Natural killer cell (primary cell): ENCODE measurements at regions not wholly inside any gene's neighbourhood (a gene's known extent, or its start where the extent isn't known, plus 50 kb on each side); places are given as distances from the start of the nearest gene placed in this dataset.

Source experiments
- ATAC-seq, 3 donors: fragments of 150-1000 bp in 2 of 3; fragments of 200-7000 bp in 1 of 3; cut with Tn5 transposase; 1 replicate in 1 of 3; 2 replicates in 2 of 3; pipeline ENCODE4 v1.10.0; 2021; ENCODE audit warnings: mild to moderate bottlenecking in 2 of 3, moderate library complexity in 2 of 3
- DNase-seq, 2 donors: peaks; one replicate each; pipeline versions ENCODE4 v3.0.0 to v3.0.0-alpha.2; 2013 to 2021; ENCODE audit warnings: mixed read lengths in 1 of 2
- H3K27ac ChIP-seq: one replicate; pipeline ENCODE4 v1.5.1; 2013; ENCODE audit warnings: mild to moderate bottlenecking, low read length
- H3K27me3 ChIP-seq: one replicate; pipeline ENCODE4 v1.6.1; 2013; ENCODE audit warnings: low read length; ENCODE audit not compliant: control insufficient read depth, insufficient read depth
- H3K36me3 ChIP-seq: one replicate; pipeline ENCODE4 v1.6.1; 2013; ENCODE audit warnings: low read length; ENCODE audit not compliant: control insufficient read depth, insufficient read depth
- H3K4me1 ChIP-seq: one replicate; pipeline ENCODE4 v1.6.1; 2013; ENCODE audit warnings: low read length; ENCODE audit not compliant: control insufficient read depth, insufficient read depth
- H3K4me3 ChIP-seq: one replicate; pipeline ENCODE4 v1.5.1; 2013; ENCODE audit warnings: low read length
- H3K9me3 ChIP-seq: one replicate; pipeline ENCODE4 v1.6.1; 2013; ENCODE audit warnings: low read length; ENCODE audit not compliant: control insufficient read depth, insufficient read depth
- H3K27ac Mint-ChIP-seq, 2 donors: one replicate each; pipeline ENCODE4 v1.8.0; 2022; ENCODE audit warnings: mild to moderate bottlenecking in 2 of 2, mixed read lengths in 2 of 2, moderate library complexity in 1 of 2
- H3K27me3 Mint-ChIP-seq, 2 donors: one replicate each; pipeline ENCODE4 v1.8.0; 2022; ENCODE audit warnings: low read depth in 2 of 2, mixed read lengths in 2 of 2
- H3K36me3 Mint-ChIP-seq: one replicate; pipeline ENCODE4 v1.8.0; 2022; ENCODE audit warnings: mixed read lengths
- H3K4me1 Mint-ChIP-seq, 2 donors: one replicate each; pipeline ENCODE4 v1.8.0; 2022; ENCODE audit warnings: mixed read lengths in 2 of 2
- H3K4me3 Mint-ChIP-seq: one replicate; pipeline ENCODE4 v1.8.0; 2022; ENCODE audit warnings: mild to moderate bottlenecking, moderate library complexity, mixed read lengths
- H3K9me3 Mint-ChIP-seq, 2 donors: one replicate each; pipeline ENCODE4 v1.8.0; 2022; ENCODE audit warnings: mixed read lengths in 2 of 2
- CTCF ChIP-seq: fragments of 200-600 bp; IDR thresholded peaks from one replicate; pipeline ENCODE4 v1.8.0; 2022; ENCODE audit warnings: antibody characterized with exemption
- WGBS: methylation state at CpG from one replicate; pipeline ENCODE4 v1.1.7; 2013; ENCODE audit warnings: missing lambda C conversion rate; ENCODE audit not compliant: insufficient coverage; 5-methylcytosine and 5-hydroxymethylcytosine counted together
- intact Hi-C: fragments of 100-400 bp; cut with micrococcal nuclease; formaldehyde crosslinking; loops from one replicate; pipeline ENCODE4 v1.14.2; 2022

DNA sequence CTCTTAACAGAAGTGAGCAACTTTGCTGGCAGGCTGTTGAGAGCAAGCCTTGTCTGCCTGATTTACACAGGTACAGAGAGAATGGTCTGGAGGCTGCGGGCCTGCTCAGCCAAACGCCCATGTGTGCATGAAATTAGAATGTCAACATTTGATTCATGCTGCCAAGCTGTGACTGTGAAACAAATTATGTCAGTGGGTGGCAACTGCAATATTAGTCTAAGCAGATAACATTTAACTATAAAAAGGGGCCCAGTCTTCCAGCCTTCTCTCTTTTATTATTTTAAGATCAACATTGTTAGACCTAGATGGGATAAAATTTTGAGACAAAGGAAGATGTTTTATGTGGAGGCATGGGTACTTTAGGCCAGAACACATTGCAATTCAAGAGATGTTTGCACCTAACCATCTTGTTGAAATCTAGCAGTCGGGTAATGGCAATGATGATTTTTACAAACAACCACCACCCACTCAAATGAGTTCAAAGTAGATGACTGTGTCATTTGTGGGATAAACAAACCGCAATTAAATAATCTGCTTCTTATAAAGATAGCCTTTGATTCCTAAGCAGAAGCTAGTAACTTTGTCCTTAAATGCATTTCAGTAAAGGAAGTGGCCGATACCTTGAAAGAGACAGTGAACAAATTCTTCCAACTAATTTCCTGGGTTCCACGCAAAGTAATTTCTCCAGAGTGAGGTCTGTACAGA is 70.2 kb downstream of the FOXB1 start:
- Histone ChIP-seq H3K27ac (no peak overlapping the region), H3K4me1 (no peaks in the 10 kb centered on the region), H3K4me3 (no peak overlapping the region), H3K9me3 (no peaks in the 10 kb centered on the region), H3K27me3 (no peaks in the 10 kb centered on the region), H3K36me3 (no peaks in the 10 kb centered on the region)
- Mint-ChIP-seq H3K27ac (no peak overlapping the region), H3K4me1 (no peaks in the 10 kb centered on the region), H3K27me3 (peaks cover 0 to 10% of the 10 kb centered on the region in 2 donors), H3K4me3 (no peak overlapping the region), H3K9me3 (no peaks in the 10 kb centered on the region), H3K36me3 (no peaks in the 10 kb centered on the region)
- TF ChIP-seq CTCF: no peak
- DNase-seq: peak in 1 of 2 donors; percentile 10
- no peak for ATAC-seq
- intact Hi-C loops: no loop called here
- 53% methylated on average over 4 of the region's 6 CpGs for WGBS

DNA sequence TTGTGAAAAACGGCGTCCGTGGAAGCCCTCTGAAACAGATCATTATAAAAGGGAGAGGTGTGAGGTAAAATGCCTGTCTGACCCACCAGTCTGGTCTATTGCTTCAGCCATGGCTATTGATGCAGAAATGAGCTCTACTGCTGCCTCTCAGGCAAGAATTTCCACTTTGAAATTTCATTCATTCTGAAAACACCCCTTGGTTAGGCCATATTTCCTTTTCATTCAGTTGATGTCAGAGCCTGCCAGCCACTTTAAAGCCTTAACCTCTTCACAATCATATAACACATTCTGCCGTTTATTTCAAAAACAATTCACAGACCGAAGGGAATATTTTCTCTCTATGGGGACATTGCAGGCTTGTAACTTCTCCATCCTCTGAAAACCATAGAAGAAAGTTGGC is 71.9 kb downstream of the FOXB1 start:
- no peaks in the 10 kb centered on the region for H3K36me3 Mint-ChIP-seq
- DNase-seq (no peak), ATAC-seq (no peak)
- no peaks in the 10 kb centered on the region for H3K9me3 Mint-ChIP-seq
- H3K27me3 Mint-ChIP-seq: peaks cover 0 to 10% of the 10 kb centered on the region in 2 donors
- no peak overlapping the region for H3K27ac Mint-ChIP-seq
- WGBS: 85% methylated on average over 5 of the region's 5 CpGs
- TF ChIP-seq CTCF: no peak
- no peak overlapping the region for H3K27ac ChIP-seq
- intact Hi-C loops: no loop called here
- no peak overlapping the region for H3K4me3 ChIP-seq
- H3K4me3 Mint-ChIP-seq: no peak overlapping the region
- no peaks in the 10 kb centered on the region for H3K36me3 ChIP-seq
- H3K4me1 ChIP-seq: no peaks in the 10 kb centered on the region
- H3K9me3 ChIP-seq: no peaks in the 10 kb centered on the region
- no peaks in the 10 kb centered on the region for H3K27me3 ChIP-seq
- H3K4me1 Mint-ChIP-seq: no peaks in the 10 kb centered on the region

GRCh38 chr15:60076582-60077276 is 72.6 kb downstream of the FOXB1 start:
- no peaks in the 10 kb centered on the region for H3K9me3 ChIP-seq
- H3K27ac ChIP-seq: no peak overlapping the region
- DNase-seq: no peak
- no peaks in the 10 kb centered on the region for H3K9me3 Mint-ChIP-seq
- TF ChIP-seq CTCF: no peak
- H3K4me3 ChIP-seq: no peak overlapping the region
- H3K4me3 Mint-ChIP-seq: no peak overlapping the region
- ATAC-seq: no peak
- H3K4me1 ChIP-seq: no peaks in the 10 kb centered on the region
- no peaks in the 10 kb centered on the region for H3K36me3 ChIP-seq
- H3K4me1 Mint-ChIP-seq: no peaks in the 10 kb centered on the region
- H3K27me3 Mint-ChIP-seq: peaks cover 0 to 10% of the 10 kb centered on the region in 2 donors
- no peak overlapping the region for H3K27ac Mint-ChIP-seq
- no peaks in the 10 kb centered on the region for H3K27me3 ChIP-seq
- H3K36me3 Mint-ChIP-seq: no peaks in the 10 kb centered on the region
- WGBS: 88% methylated on average over 9 of the region's 11 CpGs
- intact Hi-C loops: no loop called here
